Fibroblast of lung (primary cell): ENCODE measurements at regions not wholly inside any gene's neighbourhood (a gene's known extent, or its start where the extent isn't known, plus 50 kb on each side); places are given as distances from the start of the nearest gene placed in this dataset.

ENCODE experiments used
- EZH2 ChIP-seq: IDR thresholded peaks from 2 replicates; pipeline ENCODE4 v1.5.1; 2012; ENCODE audit warnings: low read length, control low read depth, mild to moderate bottlenecking; ENCODE audit errors: missing control alignments
- TF ChIP-seq, protein P1 (sequence below), 2 donors: IDR thresholded peaks in 1 of 2; conservative IDR thresholded peaks in 1 of 2; 1 replicate in 1 of 2; 2 replicates in 1 of 2; pipeline ENCODE4 v1.5.1; 2011 to 2012; ENCODE audit warnings: low read length in 2 of 2, control low read depth in 1 of 2, inconsistent platforms in 1 of 2, low read depth in 1 of 2, mild to moderate bottlenecking in 1 of 2

DNA sequence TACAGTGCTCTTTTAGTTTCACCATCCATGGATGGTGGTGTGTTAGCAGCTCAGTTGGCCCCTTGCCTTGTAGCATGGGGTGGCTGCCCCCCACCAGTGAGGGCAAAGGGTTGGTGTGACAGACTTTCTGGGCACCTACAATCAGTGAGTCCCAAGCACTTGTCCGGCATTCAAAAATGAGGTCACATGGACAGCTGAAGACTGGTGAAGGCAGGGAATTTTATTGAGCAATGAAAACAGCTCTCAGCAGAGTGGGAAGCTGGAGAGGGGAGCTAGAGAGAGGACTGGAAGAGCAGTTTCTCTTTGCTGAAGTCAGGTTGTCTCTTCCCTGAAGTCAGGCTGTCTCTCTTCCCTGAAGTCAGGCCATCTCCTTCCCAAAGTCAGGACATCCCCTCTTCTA lies 1053.2 kb downstream of the SLITRK1 start:
- no peak for TF ChIP-seq EZH2
- TF ChIP-seq, protein P1, sequence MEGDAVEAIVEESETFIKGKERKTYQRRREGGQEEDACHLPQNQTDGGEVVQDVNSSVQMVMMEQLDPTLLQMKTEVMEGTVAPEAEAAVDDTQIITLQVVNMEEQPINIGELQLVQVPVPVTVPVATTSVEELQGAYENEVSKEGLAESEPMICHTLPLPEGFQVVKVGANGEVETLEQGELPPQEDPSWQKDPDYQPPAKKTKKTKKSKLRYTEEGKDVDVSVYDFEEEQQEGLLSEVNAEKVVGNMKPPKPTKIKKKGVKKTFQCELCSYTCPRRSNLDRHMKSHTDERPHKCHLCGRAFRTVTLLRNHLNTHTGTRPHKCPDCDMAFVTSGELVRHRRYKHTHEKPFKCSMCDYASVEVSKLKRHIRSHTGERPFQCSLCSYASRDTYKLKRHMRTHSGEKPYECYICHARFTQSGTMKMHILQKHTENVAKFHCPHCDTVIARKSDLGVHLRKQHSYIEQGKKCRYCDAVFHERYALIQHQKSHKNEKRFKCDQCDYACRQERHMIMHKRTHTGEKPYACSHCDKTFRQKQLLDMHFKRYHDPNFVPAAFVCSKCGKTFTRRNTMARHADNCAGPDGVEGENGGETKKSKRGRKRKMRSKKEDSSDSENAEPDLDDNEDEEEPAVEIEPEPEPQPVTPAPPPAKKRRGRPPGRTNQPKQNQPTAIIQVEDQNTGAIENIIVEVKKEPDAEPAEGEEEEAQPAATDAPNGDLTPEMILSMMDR (conservative IDR thresholded peaks at IDR 0.05 in 1 of 2, IDR thresholded peaks at IDR 0.05 in 1 of 2; ENCODE audit: low read depth in 1 of 2, low read length in 2 of 2) = no peak
